ENCODE measurements at regions not wholly inside any gene's neighbourhood (a gene's known extent, or its start where the extent isn't known, plus 50 kb on each side); places are given as distances from the start of the nearest gene placed in this dataset.

DNA sequence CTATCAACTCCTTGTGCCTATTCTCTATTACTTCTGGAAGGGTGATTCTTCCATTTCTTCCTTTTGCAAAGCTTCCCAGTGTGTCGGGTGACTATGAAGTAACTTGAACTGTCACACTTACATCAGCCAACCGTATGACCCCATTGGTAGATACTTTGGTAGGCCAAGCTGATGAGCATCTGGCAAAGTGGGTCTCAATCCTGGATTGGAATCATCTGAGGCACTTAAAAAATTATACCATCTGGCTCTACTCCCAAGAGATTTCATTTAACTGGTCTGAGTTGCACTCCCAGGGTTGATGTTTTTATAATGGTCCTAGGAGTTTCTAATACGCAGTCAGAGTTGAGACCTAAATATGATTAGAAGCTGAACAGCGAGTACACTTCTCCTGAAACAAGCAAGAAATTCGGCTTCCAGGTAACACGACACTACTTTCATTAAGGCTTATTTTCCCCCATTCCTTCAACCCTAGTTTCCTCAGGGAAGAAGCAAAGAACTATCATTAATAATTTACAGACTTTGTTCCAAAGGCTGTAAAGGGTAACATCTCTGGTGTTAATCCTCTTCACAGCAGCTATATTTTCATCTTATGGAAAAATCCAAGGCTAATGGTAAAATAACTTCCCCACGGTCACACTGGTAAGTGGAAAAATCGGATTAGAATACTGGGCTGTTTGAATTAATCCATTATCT is 76.8 kb downstream of the PDE6H start:
- Histone ChIP-seq H3K4me1 (no peaks in the 10 kb centered on the region), H3K36me3 (no peaks in the 10 kb centered on the region), H3K27ac (peak overlapping the region in 1 of 4 donors; percentile 49), H3K9me3 (no peaks in the 10 kb centered on the region), H3K27me3 (no peaks in the 10 kb centered on the region), H3K4me3 (no peak overlapping the region)
- in situ Hi-C loops (cut with MboI; ENCODE audit: low pct_ligation_motif_present in 1 of 4, low pct_unique_long_range_greater_than_20kb in 1 of 4, low sequenced_read_pairs in 3 of 4) (no loop called here), intact Hi-C loops (cut with DNase I; ENCODE audit: low total_unique reads) (no loop called here)
- TF ChIP-seq, protein P1, sequence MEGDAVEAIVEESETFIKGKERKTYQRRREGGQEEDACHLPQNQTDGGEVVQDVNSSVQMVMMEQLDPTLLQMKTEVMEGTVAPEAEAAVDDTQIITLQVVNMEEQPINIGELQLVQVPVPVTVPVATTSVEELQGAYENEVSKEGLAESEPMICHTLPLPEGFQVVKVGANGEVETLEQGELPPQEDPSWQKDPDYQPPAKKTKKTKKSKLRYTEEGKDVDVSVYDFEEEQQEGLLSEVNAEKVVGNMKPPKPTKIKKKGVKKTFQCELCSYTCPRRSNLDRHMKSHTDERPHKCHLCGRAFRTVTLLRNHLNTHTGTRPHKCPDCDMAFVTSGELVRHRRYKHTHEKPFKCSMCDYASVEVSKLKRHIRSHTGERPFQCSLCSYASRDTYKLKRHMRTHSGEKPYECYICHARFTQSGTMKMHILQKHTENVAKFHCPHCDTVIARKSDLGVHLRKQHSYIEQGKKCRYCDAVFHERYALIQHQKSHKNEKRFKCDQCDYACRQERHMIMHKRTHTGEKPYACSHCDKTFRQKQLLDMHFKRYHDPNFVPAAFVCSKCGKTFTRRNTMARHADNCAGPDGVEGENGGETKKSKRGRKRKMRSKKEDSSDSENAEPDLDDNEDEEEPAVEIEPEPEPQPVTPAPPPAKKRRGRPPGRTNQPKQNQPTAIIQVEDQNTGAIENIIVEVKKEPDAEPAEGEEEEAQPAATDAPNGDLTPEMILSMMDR (IDR thresholded peaks at IDR 0.05) = no peak
- TF ChIP-seq POLR2A (IDR thresholded peaks at IDR 0.05) (no peak), EP300 (IDR thresholded peaks at IDR 0.05; ENCODE audit: low read depth) (no peak), POLR2AphosphoS5 (IDR thresholded peaks at IDR 0.05) (no peak)
- no peak for DNase-seq
- 74 to 84% methylated on average over 8 of the region's 8 CpGs for WGBS, 2 donors (ENCODE audit: low coverage in 1 of 2)

DNA sequence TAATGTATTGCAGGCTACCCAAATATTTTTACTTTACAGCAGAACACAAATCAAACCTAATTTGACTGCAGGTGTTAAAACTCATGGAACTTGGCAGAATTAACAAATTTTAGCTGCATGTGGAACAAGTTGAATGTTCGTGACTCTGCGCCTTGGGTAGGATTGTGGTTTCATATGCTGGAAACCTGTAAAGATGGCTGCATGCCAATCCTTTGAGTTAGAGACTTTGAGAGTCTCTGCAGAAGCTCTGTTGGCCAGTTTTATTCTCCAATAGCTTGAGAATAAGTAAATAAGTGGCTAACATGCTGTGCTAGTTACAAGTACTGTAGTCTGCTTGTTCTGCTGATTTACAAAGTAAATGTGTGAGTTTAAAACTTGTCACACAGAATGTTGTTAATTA is 77.8 kb downstream of the PDE6H start:
- no peak for DNase-seq

DNA sequence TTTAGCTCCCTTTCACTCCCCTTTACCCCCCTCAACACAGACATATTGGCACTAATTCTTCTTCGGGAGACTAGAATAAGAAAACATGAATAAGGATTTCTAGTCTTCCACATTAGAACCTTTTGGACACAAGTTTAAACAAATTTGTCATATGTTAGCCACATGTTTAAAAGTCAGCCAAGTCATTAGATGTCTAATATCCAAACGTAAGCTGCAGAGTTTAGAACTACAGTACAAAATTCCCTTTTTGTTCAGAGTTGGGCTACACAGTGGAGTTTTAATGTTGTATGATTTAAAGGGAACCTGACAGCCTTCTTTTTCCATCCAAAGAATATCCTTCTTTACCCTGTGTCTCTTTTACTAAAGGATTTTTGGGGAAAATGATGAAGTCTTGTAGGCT is 79.8 kb downstream of the PDE6H start:
- H3K4me1 ChIP-seq = no peaks in the 10 kb centered on the region
- H3K9me3 ChIP-seq = no peaks in the 10 kb centered on the region
- WGBS, 2 donors (ENCODE audit: low coverage in 1 of 2) = 66 to 82% methylated on average over 2 of the region's 2 CpGs
- H3K36me3 ChIP-seq = no peaks in the 10 kb centered on the region
- no peak overlapping the region for H3K4me3 ChIP-seq
- in situ Hi-C loops (cut with MboI; ENCODE audit: low pct_ligation_motif_present in 1 of 4, low pct_unique_long_range_greater_than_20kb in 1 of 4, low sequenced_read_pairs in 3 of 4) (no loop called here), intact Hi-C loops (cut with DNase I; ENCODE audit: low total_unique reads) (no loop called here)
- no peaks in the 10 kb centered on the region for H3K27me3 ChIP-seq
- no peak for DNase-seq
- TF ChIP-seq POLR2AphosphoS5 (IDR thresholded peaks at IDR 0.05) = no peak
- TF ChIP-seq, protein P1 (IDR thresholded peaks at IDR 0.05) = no peak
- no peak for TF ChIP-seq POLR2A (IDR thresholded peaks at IDR 0.05)
- TF ChIP-seq EP300 (IDR thresholded peaks at IDR 0.05; ENCODE audit: low read depth) = no peak
- no peak overlapping the region for H3K27ac ChIP-seq

More for the DNA sequence above, 77.8 kb downstream of the PDE6H start:
- 41 to 62% methylated on average over 2 of the region's 2 CpGs for WGBS, 2 donors (ENCODE audit: low coverage in 1 of 2)
- in situ Hi-C loops (cut with MboI; ENCODE audit: low pct_ligation_motif_present in 1 of 4, low pct_unique_long_range_greater_than_20kb in 1 of 4, low sequenced_read_pairs in 3 of 4) (no loop called here), intact Hi-C loops (cut with DNase I; ENCODE audit: low total_unique reads) (no loop called here)
- no peaks in the 10 kb centered on the region for H3K4me1 ChIP-seq
- no peaks in the 10 kb centered on the region for H3K36me3 ChIP-seq
- no peaks in the 10 kb centered on the region for H3K27me3 ChIP-seq
- peak overlapping the region in 1 of 4 donors; percentile 49 for H3K27ac ChIP-seq
- no peaks in the 10 kb centered on the region for H3K9me3 ChIP-seq
- TF ChIP-seq EP300 (IDR thresholded peaks at IDR 0.05; ENCODE audit: low read depth) (no peak), POLR2AphosphoS5 (IDR thresholded peaks at IDR 0.05) (no peak), POLR2A (IDR thresholded peaks at IDR 0.05) (no peak)
- TF ChIP-seq, protein P1 (IDR thresholded peaks at IDR 0.05) = no peak
- H3K4me3 ChIP-seq = no peak overlapping the region

DNA sequence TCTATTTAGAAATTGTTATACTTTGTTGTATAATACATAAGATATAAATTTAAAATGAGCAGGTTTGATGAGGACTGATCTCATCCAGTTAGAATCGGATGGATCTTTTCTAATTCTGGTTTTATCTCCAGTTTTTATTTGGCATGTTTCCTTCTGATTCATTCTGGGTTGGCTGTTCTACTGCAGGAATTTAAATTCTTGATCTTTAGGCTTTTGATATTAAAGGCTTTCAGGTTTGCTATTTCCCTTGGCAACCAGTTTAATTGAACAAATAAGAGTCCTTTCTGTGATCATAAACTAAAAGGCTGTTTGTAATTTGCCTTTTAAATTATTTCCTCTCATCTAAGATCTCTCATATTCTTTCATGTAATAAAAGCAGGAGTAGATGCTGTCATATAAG is 83.4 kb downstream of the PDE6H start:
- in situ Hi-C loops (cut with MboI; ENCODE audit: low pct_ligation_motif_present in 1 of 4, low pct_unique_long_range_greater_than_20kb in 1 of 4, low sequenced_read_pairs in 3 of 4) = no loop called here
- Histone ChIP-seq H3K27me3 (no peaks in the 10 kb centered on the region), H3K27ac (no peak overlapping the region), H3K4me1 (no peaks in the 10 kb centered on the region), H3K36me3 (no peaks in the 10 kb centered on the region), H3K9me3 (no peaks in the 10 kb centered on the region), H3K4me3 (no peak overlapping the region)
- no peak for DNase-seq
- TF ChIP-seq EP300 (IDR thresholded peaks at IDR 0.05; ENCODE audit: low read depth) (no peak), POLR2A (IDR thresholded peaks at IDR 0.05) (no peak), POLR2AphosphoS5 (IDR thresholded peaks at IDR 0.05) (no peak)
- TF ChIP-seq, protein P1 (IDR thresholded peaks at IDR 0.05) = no peak
- 61 to 71% methylated on average over 1 of the region's 1 CpG for WGBS, 2 donors (ENCODE audit: low coverage in 1 of 2)
- intact Hi-C loops (cut with DNase I; ENCODE audit: low total_unique reads) = no loop called here

Data from transverse colon (tissue), 4 donors.